Type B pancreatic cell (in vitro differentiated cells): ENCODE measurements at regions not wholly inside any gene's neighbourhood (a gene's known extent, or its start where the extent isn't known, plus 50 kb on each side); places are given as distances from the start of the nearest gene placed in this dataset.

Experiments used
- DNase-seq: peaks from one replicate; pipeline ENCODE4 v3.0.0; 2021; ENCODE audit warnings: mixed read lengths; ENCODE audit not compliant: unreplicated experiment; ENCODE audit errors: extremely low spot score
- H3K27ac Mint-ChIP-seq: 2 replicates; pipeline ENCODE4 v1.8.0; 2021; ENCODE audit warnings: mild to moderate bottlenecking, mixed read lengths
- H3K27me3 Mint-ChIP-seq: 2 replicates; pipeline ENCODE4 v1.8.0; 2021; ENCODE audit warnings: mixed read lengths
- H3K36me3 Mint-ChIP-seq: 2 replicates; pipeline ENCODE4 v1.8.0; 2021; ENCODE audit warnings: mixed read lengths
- H3K4me1 Mint-ChIP-seq: one replicate; pipeline ENCODE4 v1.8.0; 2021; ENCODE audit warnings: mixed read lengths; ENCODE audit not compliant: unreplicated experiment
- H3K4me3 Mint-ChIP-seq: 2 replicates; pipeline ENCODE4 v1.8.0; 2021; ENCODE audit warnings: mild to moderate bottlenecking, mixed read lengths
- H3K9me3 Mint-ChIP-seq: 2 replicates; pipeline ENCODE4 v1.8.0; 2021; ENCODE audit warnings: mixed read lengths
- CTCF ChIP-seq: fragments of 200-600 bp; sonication (generic); conservative IDR thresholded peaks from 2 replicates; pipeline ENCODE4 v1.5.0; 2021; ENCODE audit warnings: antibody characterized with exemption, mild to moderate bottlenecking

GRCh38 chr1:2948001-2948750, 73.1 kb upstream of the ACTRT2 start:
- Mint-ChIP-seq H3K27me3 (no peaks in the 10 kb centered on the region), H3K4me1 (no peaks in the 10 kb centered on the region), H3K4me3 (no peak overlapping the region), H3K27ac (no peak overlapping the region), H3K36me3 (no peaks in the 10 kb centered on the region), H3K9me3 (no peaks in the 10 kb centered on the region)
- DNase-seq, result no peak
- no peak for TF ChIP-seq CTCF

- H3K36me3 Mint-ChIP-seq, result no peaks in the 10 kb centered on the region
- no peak for DNase-seq
- no peak for TF ChIP-seq CTCF
- no peak overlapping the region for H3K27ac Mint-ChIP-seq
- H3K27me3 Mint-ChIP-seq, result no peaks in the 10 kb centered on the region
- H3K4me1 Mint-ChIP-seq, result no peaks in the 10 kb centered on the region
- H3K4me3 Mint-ChIP-seq, result no peak overlapping the region
- peaks cover 4% of the 10 kb centered on the region for H3K9me3 Mint-ChIP-seq
These were observed 72.3 kb upstream of the ACTRT2 start for GRCh38 chr1:2948751-2949680.

- no peaks in the 10 kb centered on the region for H3K36me3 Mint-ChIP-seq
- no peak for TF ChIP-seq CTCF
- no peak overlapping the region for H3K27ac Mint-ChIP-seq
- peaks cover 14% of the 10 kb centered on the region for H3K9me3 Mint-ChIP-seq
- H3K4me1 Mint-ChIP-seq, result no peaks in the 10 kb centered on the region
- no peaks in the 10 kb centered on the region for H3K27me3 Mint-ChIP-seq
- no peak overlapping the region for H3K4me3 Mint-ChIP-seq
- no peak for DNase-seq
These were observed 71.0 kb upstream of the ACTRT2 start for GRCh38 chr1:2949966-2950925.

GRCh38 chr1:2950926-2951305, 70.4 kb upstream of the ACTRT2 start:
- peaks cover 16% of the 10 kb centered on the region for H3K9me3 Mint-ChIP-seq
- no peak for TF ChIP-seq CTCF

GRCh38 chr1:2951856-2952255, 69.4 kb upstream of the ACTRT2 start:
- no peaks in the 10 kb centered on the region for H3K36me3 Mint-ChIP-seq
- no peak overlapping the region for H3K4me3 Mint-ChIP-seq
- H3K9me3 Mint-ChIP-seq, result peaks cover 19% of the 10 kb centered on the region
- no peaks in the 10 kb centered on the region for H3K27me3 Mint-ChIP-seq
- no peak for TF ChIP-seq CTCF
- H3K4me1 Mint-ChIP-seq, result no peaks in the 10 kb centered on the region
- no peak for DNase-seq
- no peak overlapping the region for H3K27ac Mint-ChIP-seq

More at GRCh38 chr1:2950926-2951305, 70.4 kb upstream of the ACTRT2 start:
- Mint-ChIP-seq H3K4me3 (no peak overlapping the region), H3K36me3 (no peaks in the 10 kb centered on the region), H3K27me3 (no peaks in the 10 kb centered on the region), H3K27ac (no peak overlapping the region), H3K4me1 (no peaks in the 10 kb centered on the region)
- DNase-seq, result no peak
